ENCODE measurements at regions not wholly inside any gene's neighbourhood (a gene's known extent, or its start where the extent isn't known, plus 50 kb on each side); places are given as distances from the start of the nearest gene placed in this dataset.

GRCh38 chr2:12034382-12034781 lies 287.9 kb downstream of the LPIN1 start:
- TF ChIP-seq CTCF (IDR thresholded peaks at IDR 0.05) (no peak), POLR2A (IDR thresholded peaks at IDR 0.05) (no peak)
